ENCODE measurements at regions not wholly inside any gene's neighbourhood (a gene's known extent, or its start where the extent isn't known, plus 50 kb on each side); places are given as distances from the start of the nearest gene placed in this dataset.

GRCh38 chr15:70356919-70357318 is 259.2 kb upstream of the TLE3 start:
- TF ChIP-seq CTCF (IDR thresholded peaks at IDR 0.05) (no peak), EP300 (IDR thresholded peaks at IDR 0.05) (no peak), POLR2A (IDR thresholded peaks at IDR 0.05; ENCODE audit: low read depth) (no peak), POLR2AphosphoS5 (IDR thresholded peaks at IDR 0.05) (no peak)
